H1 (cell line): ENCODE measurements at regions not wholly inside any gene's neighbourhood (a gene's known extent, or its start where the extent isn't known, plus 50 kb on each side); places are given as distances from the start of the nearest gene placed in this dataset.

Experiments used
- CTCF ChIA-PET: fragments of 300-600 bp; sonication (Branson Sonifier 250); formaldehyde crosslinking; loops from one replicate; lab custom pipeline; 2021; ENCODE audit not compliant: partially characterized antibody; lab: Charles Lee
- POLR2A ChIA-PET: fragments of 300-600 bp; sonication (Branson Sonifier 250); formaldehyde crosslinking; loops from one replicate; lab custom pipeline; 2021; ENCODE audit warnings: inconsistent platforms; ENCODE audit not compliant: partially characterized antibody; lab: Charles Lee
- DNase-seq, 2 experiments: peaks; one replicate each; pipeline versions ENCODE4 v3.0.0 to v3.0.0-alpha.2; 2010 to 2022; ENCODE audit warnings: low spot score in 2 of 2, low read depth in 1 of 2, mixed read lengths in 1 of 2
- FAIRE-seq: peaks from 2 replicates; lab custom pipeline; 2011; peaks lifted over from hg19 to GRCh38; lab: Jason Lieb, UNC
- H2AFZ ChIP-seq: 2 replicates; pipeline ENCODE4 v1.8.1; 2012; ENCODE audit warnings: low read length, inconsistent platforms
- H2AK5ac ChIP-seq: 2 replicates; pipeline ENCODE4 v1.6.1; 2013; ENCODE audit warnings: low read depth, low read length
- H2BK120ac ChIP-seq: replicated peaks from 2 replicates; pipeline ENCODE3; 2013; ENCODE audit warnings: low read depth, low read length, inconsistent platforms
- H2BK12ac ChIP-seq: 2 replicates; pipeline ENCODE4 v1.6.1; 2013; ENCODE audit warnings: low read depth, low read length
- H2BK15ac ChIP-seq: 2 replicates; pipeline ENCODE4 v1.6.1; 2013; ENCODE audit warnings: low read length
- H2BK20ac ChIP-seq: 2 replicates; pipeline ENCODE4 v1.6.1; 2013; ENCODE audit warnings: low read length
- H2BK5ac ChIP-seq: 2 replicates; pipeline ENCODE4 v1.6.1; 2013; ENCODE audit warnings: low read depth, low read length
- H3K14ac ChIP-seq: 2 replicates; pipeline ENCODE4 v1.6.1; 2013; ENCODE audit warnings: inconsistent platforms; ENCODE audit not compliant: insufficient read length
- H3K18ac ChIP-seq: 2 replicates; pipeline ENCODE4 v1.6.1; 2013; ENCODE audit warnings: low read length; ENCODE audit errors: extremely low read depth
- H3K23ac ChIP-seq: 2 replicates; pipeline ENCODE4 v1.6.1; 2013; ENCODE audit warnings: inconsistent platforms; ENCODE audit not compliant: insufficient read length
- H3K23me2 ChIP-seq: 2 replicates; pipeline ENCODE4 v1.6.1; 2013; ENCODE audit warnings: low read depth, low read length
- H3K27ac ChIP-seq: 2 replicates; pipeline ENCODE4 v1.6.1; 2011; ENCODE audit warnings: low read depth, low read length, inconsistent platforms
- H3K27me3 ChIP-seq, 4 experiments: replicated peaks in 1 of 4; 1 replicate in 1 of 4; 2 replicates in 3 of 4; pipeline versions ENCODE4 v1.6.1 to v1.8.1; 2011 to 2013; ENCODE audit warnings: low read length in 3 of 4, mild to moderate bottlenecking in 3 of 4, inconsistent platforms in 2 of 4, mixed read lengths in 2 of 4, moderate library complexity in 1 of 4; ENCODE audit not compliant: control insufficient read depth in 3 of 4, insufficient read depth in 3 of 4; ENCODE audit errors: extremely low read depth in 1 of 4
- H3K36me3 ChIP-seq, 4 experiments: 2 replicates each; pipeline versions ENCODE4 v1.6.1 to v1.8.1; 2011 to 2013; ENCODE audit warnings: mild to moderate bottlenecking in 4 of 4, low read length in 3 of 4, moderate library complexity in 2 of 4, control low read depth in 1 of 4, inconsistent platforms in 1 of 4; ENCODE audit not compliant: insufficient read depth in 4 of 4, control insufficient read depth in 2 of 4
- H3K4ac ChIP-seq: replicated peaks from 2 replicates; pipeline ENCODE3; 2013; ENCODE audit warnings: low read length, low read depth, mixed read lengths, inconsistent platforms; ENCODE audit not compliant: insufficient read length
- H3K4me1 ChIP-seq, 4 experiments: replicated peaks in 1 of 4; 1 replicate in 1 of 4; 2 replicates in 3 of 4; pipeline versions ENCODE4 v1.6.1 to v1.8.1; 2011 to 2013; ENCODE audit warnings: low read length in 3 of 4, inconsistent platforms in 2 of 4, mixed read lengths in 1 of 4; ENCODE audit not compliant: insufficient read depth in 4 of 4, control insufficient read depth in 3 of 4
- H3K4me2 ChIP-seq, 2 experiments: 2 replicates each; pipeline versions ENCODE4 v1.6.1 to v1.8.1; 2011 to 2013; ENCODE audit warnings: low read depth in 2 of 2, low read length in 2 of 2, control low read depth in 1 of 2, inconsistent platforms in 1 of 2, mild to moderate bottlenecking in 1 of 2; ENCODE audit not compliant: insufficient read depth in 1 of 2
- H3K4me3 ChIP-seq, 4 experiments: fragments of 200-600, 300-600 bp in 1 of 4; sonication (generic), shearing (Covaris generic), sonication (Bioruptor Twin) in 1 of 4; 2 replicates each; pipeline versions ENCODE4 v1.5.1 to v1.8.1; 2011 to 2016; ENCODE audit warnings: low read length in 4 of 4, low read depth in 3 of 4, control low read depth in 2 of 4, inconsistent platforms in 2 of 4, mild to moderate bottlenecking in 2 of 4, mixed read lengths in 1 of 4, moderate library complexity in 1 of 4; ENCODE audit not compliant: insufficient read depth in 2 of 4; ENCODE audit errors: extremely low read depth in 1 of 4
- H3K56ac ChIP-seq: replicated peaks from 2 replicates; pipeline ENCODE3; 2013; ENCODE audit warnings: low read depth, mild to moderate bottlenecking, mixed read lengths, low read length, inconsistent platforms; ENCODE audit not compliant: insufficient read length
- H3K79me1 ChIP-seq: 2 replicates; pipeline ENCODE4 v1.6.1; 2013; ENCODE audit warnings: low read depth, low read length, control low read depth
- H3K79me2 ChIP-seq, 2 experiments: 2 replicates each; pipeline versions ENCODE4 v1.6.1 to v1.8.1; 2012 to 2013; ENCODE audit warnings: low read length in 2 of 2, mild to moderate bottlenecking in 2 of 2, inconsistent platforms in 1 of 2; ENCODE audit not compliant: insufficient read depth in 2 of 2, control insufficient read depth in 1 of 2
- H3K9ac ChIP-seq, 4 experiments: replicated peaks in 1 of 4; 1 replicate in 1 of 4; 2 replicates in 3 of 4; pipeline versions ENCODE4 v1.6.1 to v1.8.1; 2011 to 2013; ENCODE audit warnings: low read depth in 3 of 4, low read length in 3 of 4, control low read depth in 2 of 4, mild to moderate bottlenecking in 2 of 4, moderate library complexity in 2 of 4, inconsistent platforms in 1 of 4; ENCODE audit errors: extremely low read depth in 1 of 4
- H3K9me3 ChIP-seq, 2 experiments: 2 replicates each; pipeline versions ENCODE4 v1.6.1 to v1.8.1; 2012 to 2013; ENCODE audit warnings: mild to moderate bottlenecking in 2 of 2, moderate library complexity in 2 of 2, control low read depth in 1 of 2, inconsistent platforms in 1 of 2, low read depth in 1 of 2, low read length in 1 of 2, mixed read lengths in 1 of 2; ENCODE audit not compliant: insufficient read depth in 2 of 2
- H4K20me1 ChIP-seq, 2 experiments: replicated peaks in 1 of 2; 2 replicates each; pipeline versions ENCODE3 to v1.8.1; 2011 to 2013; ENCODE audit warnings: inconsistent platforms in 2 of 2, low read length in 2 of 2, mild to moderate bottlenecking in 1 of 2; ENCODE audit not compliant: insufficient read depth in 2 of 2, control insufficient read depth in 1 of 2
- H4K5ac ChIP-seq: 2 replicates; pipeline ENCODE4 v1.6.1; 2013; ENCODE audit warnings: low read length, low read depth, mixed read lengths, inconsistent platforms; ENCODE audit not compliant: insufficient read length
- H4K8ac ChIP-seq: 2 replicates; pipeline ENCODE4 v1.8.0; 2013; ENCODE audit warnings: mild to moderate bottlenecking, moderate library complexity, low read length, inconsistent platforms; ENCODE audit not compliant: insufficient read depth; ENCODE audit errors: extremely low read depth
- H4K91ac ChIP-seq: replicated peaks from 2 replicates; pipeline ENCODE3; 2013; ENCODE audit warnings: low read length, mixed read lengths, inconsistent platforms; ENCODE audit not compliant: insufficient read length
- CTCF ChIP-seq, 3 experiments: IDR thresholded peaks; 1 replicate in 2 of 3; 2 replicates in 1 of 3; pipeline versions ENCODE4 v1.5.1 to v1.6.1; 2011; ENCODE audit warnings: low read length in 3 of 3, mild to moderate bottlenecking in 3 of 3, inconsistent platforms in 2 of 3, low read depth in 1 of 3, moderate library complexity in 1 of 3; ENCODE audit not compliant: insufficient read depth in 1 of 3; ENCODE audit errors: control extremely low read depth in 1 of 3
- JUND ChIP-seq: IDR thresholded peaks from 2 replicates; pipeline ENCODE4 v1.6.1; 2011; ENCODE audit warnings: mild to moderate bottlenecking, improper control_type of control experiment, low read length
- RAD21 ChIP-seq, 2 experiments: IDR thresholded peaks in 1 of 2; conservative IDR thresholded peaks in 1 of 2; 2 replicates each; pipeline ENCODE4 v1.6.1; 2011; ENCODE audit warnings: low read depth in 2 of 2, low read length in 2 of 2, improper control_type of control experiment in 1 of 2, inconsistent platforms in 1 of 2, mild to moderate bottlenecking in 1 of 2, moderate library complexity in 1 of 2
- WGBS, 2 experiments: shearing (Covaris generic) in 1 of 2; methylation state at CpG; one replicate each; pipeline versions ENCODE4 v1.1.6 to v1.1.7; 2013 to 2015; ENCODE audit warnings: low lambda C conversion rate in 2 of 2, mixed read lengths in 2 of 2, inconsistent platforms in 1 of 2, low coverage in 1 of 2, missing lambda C conversion rate in 1 of 2; ENCODE audit not compliant: insufficient replicate concordance in 2 of 2, insufficient coverage in 1 of 2, insufficient read length in 1 of 2; ENCODE audit errors: extremely low coverage in 1 of 2, missing lambda C conversion rate in 1 of 2; 5-methylcytosine and 5-hydroxymethylcytosine counted together

GRCh38 chr7:130831817-130832481 lies 97.9 kb upstream of the KLF14 start:
- ChIA-PET POLR2A (no interaction called here), CTCF (interaction anchor here (0.6 to 2.4 kb wide), 16 partner anchors 8 to 933 kb away, joined by 3 to 9 read pairs (median 3); partner anchors contain the start of gene KLHDC10)
- Histone ChIP-seq H2BK5ac (no peak overlapping the region), H4K91ac (no peak overlapping the region), H3K14ac (no peak overlapping the region), H3K79me2 (no peaks in the 10 kb centered on the region), H3K4me2 (no peak overlapping the region), H2AK5ac (no peak overlapping the region), H3K4me3 (no peak overlapping the region), H3K9me3 (no peaks in the 10 kb centered on the region), H2BK120ac (no peak overlapping the region), H3K4me1 (no peaks in the 10 kb centered on the region), H3K36me3 (no peaks in the 10 kb centered on the region), H3K56ac (no peak overlapping the region), H4K5ac (no peak overlapping the region), H2BK15ac (no peak overlapping the region), H3K4ac (no peak overlapping the region), H3K27me3 (no peaks in the 10 kb centered on the region), H4K8ac (no peak overlapping the region), H2BK12ac (no peak overlapping the region), H2BK20ac (no peak overlapping the region), H3K79me1 (no peaks in the 10 kb centered on the region), H3K18ac (no peak overlapping the region), H4K20me1 (no peaks in the 10 kb centered on the region), H3K23ac (no peak overlapping the region), H3K23me2 (no peaks in the 10 kb centered on the region), H3K9ac (no peak overlapping the region), H3K27ac (no peak overlapping the region), H2AFZ (no peak overlapping the region)
- no peak for DNase-seq
- TF ChIP-seq JUND = no peak
- peak in 2 of 3 experiments; percentile 48 to 52; a peak in 2 of 4 replicates for TF ChIP-seq CTCF (IDR thresholded peaks at IDR 0.05; ENCODE audit: control extremely low read depth in 1 of 3, insufficient read depth in 1 of 3, low read depth in 1 of 3, low read length in 3 of 3)
- peak; percentile 82 to 84 for TF ChIP-seq RAD21 (IDR thresholded peaks at IDR 0.05 in 1 of 2, conservative IDR thresholded peaks at IDR 0.05 in 1 of 2; ENCODE audit: low read depth in 2 of 2, low read length in 2 of 2)
- WGBS, 2 experiments = 31% methylated on average over 6 of the region's 6 CpGs; no CpG with 5 or more reads in 1 of the 2 experiments
- no peak for FAIRE-seq
